Fibroblast of skin of left biceps (primary cell): ENCODE measurements at regions not wholly inside any gene's neighbourhood (a gene's known extent, or its start where the extent isn't known, plus 50 kb on each side); places are given as distances from the start of the nearest gene placed in this dataset.
"Not testable (repeated sequence)": the region's sequence is repeated elsewhere in the genome, so short reads cannot be mapped to it uniquely, and the experiment has no call there.

Experiments
- DNase-seq, 2 experiments: peaks; one replicate each; pipeline ENCODE4 v3.0.0-alpha.2; 2013; ENCODE audit warnings: low read depth in 2 of 2

DNA sequence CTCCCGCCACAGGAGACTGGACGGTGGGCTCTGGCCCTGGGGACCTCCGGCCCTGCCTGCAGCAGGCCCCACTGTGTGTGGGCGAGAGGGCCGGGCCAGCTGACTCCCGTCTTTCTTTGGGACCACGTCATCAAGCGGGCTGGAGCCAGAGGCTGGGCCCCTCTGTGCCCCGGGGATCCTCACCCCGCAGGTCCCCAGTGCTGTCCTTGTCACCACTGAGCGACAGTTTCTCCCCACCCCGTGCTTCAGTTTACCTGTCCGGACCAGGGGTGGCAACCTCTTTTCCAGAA, 181.9 kb upstream of the ZNF469 start:
- no peak for DNase-seq

DNA sequence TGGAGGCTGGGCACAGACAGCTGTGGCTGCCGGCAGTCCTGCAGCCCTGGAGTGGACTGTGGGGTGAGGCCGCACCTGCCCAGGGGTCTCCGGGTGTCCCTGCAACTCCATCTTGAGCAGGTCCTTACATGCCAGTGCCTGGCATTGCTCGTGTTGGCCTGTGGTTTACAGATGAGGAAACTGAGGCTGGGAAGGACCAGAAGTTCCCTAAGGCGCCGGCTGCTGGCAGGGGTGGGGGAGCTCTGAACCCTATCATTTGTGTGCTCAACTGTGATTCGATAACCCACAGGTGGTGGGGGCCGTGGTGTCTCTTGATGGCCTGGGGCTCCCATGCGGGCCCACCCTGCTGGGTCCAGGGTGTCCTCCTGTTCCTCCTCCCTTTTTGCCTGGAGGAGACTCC, 181.1 kb upstream of the ZNF469 start:
- DNase-seq = not testable (repeated sequence)

DNA sequence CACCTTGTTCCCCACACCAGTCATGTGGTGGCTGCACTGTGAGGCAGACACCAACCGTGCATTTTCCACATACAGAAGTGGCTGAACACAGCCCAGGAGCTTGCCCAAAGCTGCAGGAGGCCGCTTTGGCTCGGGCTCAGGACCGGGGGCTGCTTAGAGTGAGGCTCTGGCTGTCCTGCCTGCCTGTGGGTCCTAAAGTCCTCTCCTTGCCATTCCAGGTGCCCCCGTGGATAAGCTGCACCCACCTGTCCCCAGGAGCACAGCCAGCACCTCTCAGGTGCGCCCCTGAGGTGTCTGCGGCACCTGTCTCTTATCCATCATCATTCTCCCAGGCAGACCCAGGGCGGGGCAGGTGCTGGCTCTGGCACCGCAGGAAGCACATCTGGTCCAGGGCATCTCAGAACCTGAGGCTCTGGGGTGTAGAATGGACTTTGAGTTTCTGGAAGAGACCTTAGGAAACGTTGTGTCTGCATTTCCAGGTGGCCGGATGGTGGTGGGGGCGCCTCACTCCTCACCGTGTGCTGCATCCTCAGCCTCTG, 180.5 kb upstream of the ZNF469 start:
- no peak for DNase-seq

DNA sequence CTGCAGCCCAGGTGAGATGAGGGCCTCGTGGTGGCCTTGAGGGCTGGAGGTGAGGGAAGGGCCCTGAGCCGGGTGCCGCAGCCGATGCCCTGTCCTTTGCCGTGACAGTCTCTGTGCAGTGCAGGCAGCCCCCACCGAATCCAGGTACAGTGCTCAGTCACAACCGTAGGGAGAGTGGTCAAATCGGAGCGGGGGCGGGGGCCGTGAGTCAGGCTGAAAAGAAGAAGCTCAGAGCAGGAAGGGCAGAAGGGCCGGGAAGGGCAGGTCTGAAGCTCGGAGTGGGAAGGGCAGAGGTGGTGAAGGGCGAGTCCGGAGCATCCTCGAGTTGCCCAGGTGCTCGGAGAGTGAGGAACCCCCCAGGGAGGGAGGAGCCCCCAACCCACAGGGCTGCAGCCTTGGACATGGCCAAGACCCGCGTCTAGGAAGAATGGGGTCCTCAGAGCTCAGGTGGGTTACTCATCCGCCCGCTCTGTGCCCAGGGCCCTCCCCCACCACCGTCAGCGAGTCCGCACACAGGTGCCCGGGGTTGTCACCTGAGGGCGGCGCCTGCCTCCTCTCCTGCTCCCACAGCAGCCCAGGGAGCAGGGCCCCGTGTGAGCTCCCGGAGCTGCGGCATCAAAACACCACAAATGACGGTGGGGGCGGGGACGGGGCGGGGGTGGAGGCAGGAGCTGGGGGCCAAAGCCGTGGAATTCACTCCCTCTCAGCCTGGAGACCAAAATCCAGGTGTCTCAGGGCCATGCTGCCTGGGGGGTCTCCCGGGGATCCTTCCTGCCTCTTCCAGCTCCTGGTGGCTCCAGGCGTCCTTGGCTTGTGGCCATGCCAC, 179.7 kb upstream of the ZNF469 start:
- DNase-seq = not testable (repeated sequence)

DNA sequence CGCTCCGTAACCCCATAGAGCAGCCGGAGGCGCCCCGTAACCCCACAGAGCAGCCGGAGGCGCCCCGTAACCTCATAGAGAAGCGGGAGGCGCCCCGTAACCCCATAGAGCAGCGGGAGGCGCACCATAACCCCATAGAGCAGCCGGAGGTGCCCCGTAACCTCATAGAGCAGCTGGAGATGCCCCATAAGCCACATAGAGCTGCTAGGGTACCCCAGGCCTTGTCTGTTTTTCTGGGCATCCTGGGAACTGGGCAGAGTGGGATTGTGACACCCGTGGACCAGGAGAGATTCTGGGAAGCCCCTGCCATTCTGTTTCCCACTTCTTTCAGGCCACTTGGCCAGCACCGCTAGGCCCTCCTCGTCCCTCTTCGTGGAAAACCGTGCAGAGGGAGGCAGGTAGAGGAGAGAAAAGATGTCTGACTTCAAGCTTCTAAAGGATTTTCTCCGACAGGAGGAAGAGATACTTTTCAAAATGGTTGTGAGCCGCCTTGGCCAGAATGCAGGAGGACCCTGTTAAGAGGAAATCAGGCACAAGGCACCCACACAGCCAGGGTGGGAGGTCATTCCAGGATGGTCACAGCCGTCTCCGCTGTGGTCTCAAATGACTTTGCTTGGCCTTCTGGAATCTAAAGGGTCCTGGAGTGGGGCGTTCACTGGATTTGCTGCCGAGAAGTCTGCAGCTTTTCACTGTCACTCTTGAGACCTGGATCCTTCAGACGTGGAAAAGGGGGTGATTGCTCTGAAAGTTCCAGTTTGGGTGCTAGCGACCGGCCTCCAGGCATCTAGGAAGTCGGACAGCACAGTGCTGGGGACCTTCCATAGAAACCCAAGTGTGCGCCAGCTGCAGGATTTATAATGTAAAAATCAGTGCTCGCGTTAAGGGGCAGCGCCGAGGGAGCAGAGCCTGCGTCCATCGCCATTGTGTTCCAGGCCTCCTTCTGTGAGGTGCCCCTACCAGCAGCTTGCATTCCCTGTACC, 178.3 kb upstream of the ZNF469 start:
- DNase-seq = not testable (repeated sequence)

DNA sequence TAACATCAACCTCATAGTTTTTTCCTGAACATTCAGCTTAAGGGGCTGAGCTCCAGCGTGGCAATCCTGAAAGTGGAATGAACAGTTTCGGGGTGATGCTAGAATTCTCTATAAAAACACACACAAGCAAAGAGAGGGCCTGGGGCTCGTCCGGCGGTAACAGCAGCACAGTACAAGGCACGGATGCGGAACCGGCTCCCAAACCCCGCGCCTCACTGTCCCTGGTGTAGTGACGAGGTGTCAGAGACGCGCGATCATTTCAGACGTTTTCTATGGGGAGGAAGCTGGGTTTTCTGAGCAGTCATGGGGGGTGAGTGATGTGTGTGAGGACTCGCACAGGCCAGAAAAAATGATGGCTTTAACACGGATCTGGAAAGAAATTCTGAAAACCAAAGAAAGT, 177.3 kb upstream of the ZNF469 start:
- not testable (repeated sequence) for DNase-seq

DNA sequence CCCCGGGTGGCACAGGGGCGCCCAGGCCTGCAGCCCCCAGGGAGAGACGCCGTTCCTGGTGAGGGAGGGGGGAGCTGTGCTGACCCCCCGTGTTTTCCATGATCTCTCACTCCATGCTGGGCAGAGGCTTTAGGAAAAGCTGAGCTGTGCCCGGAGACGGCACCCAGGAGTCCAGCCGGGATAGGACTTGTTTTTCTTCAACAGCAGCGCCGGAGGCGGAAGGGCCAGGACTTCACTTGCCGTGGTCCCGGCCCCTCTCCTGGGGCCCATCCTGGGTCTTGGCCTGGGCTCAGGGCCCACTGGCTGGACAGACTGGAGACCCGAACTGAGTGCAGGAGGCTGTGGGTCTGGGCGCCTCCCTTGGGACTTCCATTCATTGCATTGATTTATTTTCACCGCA, 176.8 kb upstream of the ZNF469 start:
- not testable (repeated sequence) for DNase-seq

DNA sequence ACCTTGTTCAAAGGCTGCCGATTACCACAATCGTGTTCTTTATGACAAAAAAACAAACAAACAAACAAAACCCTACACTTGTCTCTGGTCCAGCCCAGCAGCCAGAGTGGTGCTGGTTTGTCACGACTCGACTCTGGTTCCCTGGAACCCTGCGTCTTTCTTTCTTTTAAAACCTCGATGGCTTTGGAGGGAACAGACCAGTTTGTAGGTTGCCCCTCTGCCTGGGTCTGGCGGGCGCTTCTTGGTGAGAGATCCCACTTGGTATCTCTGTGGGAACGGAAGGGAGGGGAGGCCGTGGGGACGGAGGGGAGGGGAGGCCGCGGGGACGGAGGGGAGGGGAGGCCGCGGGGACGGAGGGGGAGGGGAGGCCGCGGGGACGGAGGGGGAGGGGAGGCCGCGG, 176.2 kb upstream of the ZNF469 start:
- DNase-seq = not testable (repeated sequence)

DNA sequence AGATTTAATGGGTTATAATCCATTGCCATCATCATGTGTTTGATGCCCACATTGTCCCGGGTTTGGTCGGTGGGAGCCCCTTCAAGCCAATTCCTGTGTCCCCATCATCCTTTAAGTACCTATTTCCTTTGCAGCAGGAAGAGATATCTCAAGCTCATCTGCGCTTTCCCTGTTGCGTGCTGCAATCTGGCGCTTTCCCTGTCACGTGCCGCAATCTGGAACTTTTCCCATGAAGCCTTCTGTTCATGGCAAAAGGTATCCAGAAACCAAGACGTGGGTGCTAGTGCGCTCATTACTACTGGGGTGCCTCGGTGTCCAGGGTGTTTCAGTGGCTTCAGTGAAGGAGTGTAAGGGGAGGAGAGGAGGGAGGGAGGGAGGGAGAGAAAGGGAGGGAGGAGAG, 174.6 kb upstream of the ZNF469 start:
- no peak for DNase-seq

DNA sequence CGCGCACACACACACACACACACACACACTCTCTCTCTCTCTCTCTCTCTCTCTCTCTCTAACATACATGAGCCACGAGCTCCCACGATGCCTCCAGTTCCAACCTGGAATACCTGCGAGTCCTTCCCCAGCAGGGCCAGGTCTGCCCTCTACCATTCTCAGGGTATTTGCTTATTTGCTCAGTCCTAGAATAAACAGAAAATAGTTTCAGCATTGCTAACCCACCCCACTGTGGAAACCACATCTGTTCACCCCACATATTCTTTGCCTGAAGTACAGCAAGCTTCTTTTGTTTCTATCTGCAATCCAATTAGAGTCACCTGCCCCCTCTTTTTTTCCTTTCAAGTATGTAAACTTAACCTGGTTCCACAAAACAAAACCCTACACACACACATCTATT, 174.0 kb upstream of the ZNF469 start:
- DNase-seq = not testable (repeated sequence)

DNA sequence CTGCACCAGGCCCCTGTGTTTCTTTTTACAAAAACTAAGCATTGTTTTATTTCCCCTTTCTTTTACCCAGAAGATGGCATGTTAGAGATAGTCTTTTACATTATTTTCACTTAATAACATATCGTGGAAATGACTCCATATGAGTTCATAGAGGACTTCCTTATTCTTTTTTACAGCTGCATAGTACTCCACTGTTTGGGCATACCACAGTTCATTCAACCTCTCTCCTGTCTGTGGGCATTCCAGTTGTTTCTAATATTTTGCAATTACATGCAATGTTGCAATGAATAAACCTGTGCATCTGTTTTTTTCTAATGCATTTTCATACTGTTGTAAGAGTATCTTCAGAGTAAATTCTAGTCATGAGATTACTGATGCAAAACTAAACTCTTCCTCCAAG, 173.2 kb upstream of the ZNF469 start:
- DNase-seq = not testable (repeated sequence)

DNA sequence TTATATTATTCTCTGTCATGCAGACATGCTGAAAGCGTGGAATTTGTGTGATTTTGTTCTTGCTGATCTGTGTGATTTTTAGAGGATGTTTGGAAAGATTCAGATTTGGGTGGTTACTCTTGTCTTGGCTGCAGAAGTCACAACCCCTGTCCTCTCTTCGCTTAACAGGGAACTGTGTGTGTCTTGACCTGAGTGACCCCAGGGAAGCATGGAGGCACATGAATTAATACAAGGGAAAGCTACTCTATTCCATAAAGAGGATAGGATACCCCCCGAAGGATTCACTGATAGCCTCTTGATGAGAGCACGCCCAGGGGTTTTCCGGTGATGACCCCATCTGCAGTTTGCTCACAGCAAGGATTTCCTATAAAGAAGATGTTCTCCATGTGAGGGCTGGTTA, 168.8 kb upstream of the ZNF469 start:
- DNase-seq = not testable (repeated sequence)

DNA sequence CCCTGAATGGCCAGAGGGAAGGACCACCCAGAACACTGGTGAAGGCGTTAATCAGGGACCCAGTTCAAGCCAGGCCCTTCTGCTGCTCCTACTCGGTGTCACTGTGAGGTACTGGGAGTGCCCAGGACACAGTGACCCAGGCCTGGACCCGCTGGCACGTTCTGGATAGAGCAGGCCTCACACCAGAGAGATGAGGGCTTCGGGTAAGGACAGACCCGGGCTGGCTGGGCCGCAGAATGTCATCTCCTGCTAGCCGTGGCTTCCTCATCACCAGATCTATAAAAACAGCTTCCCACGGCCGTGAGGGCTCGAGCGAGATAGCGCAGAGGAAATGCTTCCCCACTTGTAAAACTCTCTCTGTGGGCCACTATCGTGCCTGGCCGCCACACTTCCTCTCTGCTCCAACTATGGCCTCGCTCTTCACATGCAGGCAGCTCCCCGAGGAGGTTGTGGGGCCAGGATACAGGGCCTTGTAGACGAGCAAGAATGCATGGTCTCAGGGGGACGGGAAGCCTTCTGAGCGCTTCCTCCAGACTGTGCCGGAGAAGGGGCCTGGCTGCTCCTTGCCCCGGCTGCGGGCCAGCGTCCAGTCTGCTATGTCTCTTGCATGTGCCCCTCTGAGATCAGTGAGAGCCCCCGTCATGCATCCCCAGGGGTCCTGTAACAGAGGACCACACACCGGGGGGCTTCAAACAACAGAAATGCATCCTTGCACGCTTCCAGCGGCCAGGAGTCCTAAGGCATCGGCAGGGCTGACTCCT, 161.6 kb upstream of the ZNF469 start:
- DNase-seq = not testable (repeated sequence)

DNA sequence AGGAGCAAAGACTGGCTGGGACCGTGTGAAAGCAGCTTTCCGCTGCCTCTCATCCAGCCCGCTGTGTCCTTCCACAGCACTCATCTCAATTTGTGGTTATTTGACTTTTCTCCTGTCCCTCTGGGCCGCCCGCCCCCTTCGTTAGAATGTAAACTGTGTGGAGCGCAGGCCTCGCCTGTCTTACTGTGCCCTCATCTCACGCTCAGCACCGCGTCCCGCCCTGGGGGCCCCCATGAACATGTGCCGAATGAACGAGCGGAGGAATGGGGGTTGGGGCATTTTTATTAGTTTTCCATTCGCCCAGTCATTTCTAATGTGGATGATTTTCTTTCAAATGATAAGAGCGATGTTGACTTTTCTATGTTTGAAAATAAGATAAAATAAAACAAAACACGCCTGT, 159.1 kb upstream of the ZNF469 start:
- DNase-seq = not testable (repeated sequence)

DNA sequence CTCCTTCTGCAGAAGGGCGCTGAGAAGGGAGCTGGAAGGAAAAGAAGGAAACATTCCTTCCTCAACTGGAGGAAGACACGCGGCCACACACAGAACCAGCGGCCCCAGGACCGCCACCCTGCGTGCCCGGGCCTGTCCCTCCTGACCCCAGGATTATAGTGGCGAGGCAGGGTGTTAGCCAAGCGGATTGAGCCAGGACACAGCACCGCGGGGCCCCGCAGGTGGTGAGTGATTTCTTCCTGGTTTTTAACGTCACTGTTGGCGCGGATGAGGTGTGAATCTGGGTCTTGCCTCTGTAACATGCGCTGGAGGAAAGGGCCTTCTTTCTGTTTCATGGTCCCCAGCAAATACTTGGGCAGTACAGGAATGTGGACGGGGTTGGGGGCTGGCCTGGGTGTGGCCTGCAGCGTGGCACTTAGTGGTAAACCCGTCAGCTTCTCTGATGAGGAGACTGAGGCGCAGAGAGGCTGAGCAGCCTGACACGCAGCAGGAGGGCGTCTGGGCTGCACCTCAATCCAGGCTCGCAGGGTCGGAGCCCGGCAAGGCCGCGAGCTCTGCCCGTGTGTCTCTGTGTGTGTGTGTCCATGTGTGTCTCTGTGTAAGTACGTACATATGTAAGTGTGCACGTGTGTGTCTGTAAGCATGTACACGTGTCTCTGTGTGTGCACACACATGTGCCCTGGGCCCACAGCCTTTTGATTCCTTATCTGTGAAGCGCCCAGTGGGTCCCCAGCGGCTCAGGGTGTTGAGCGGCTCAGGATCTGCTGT, 158.4 kb upstream of the ZNF469 start:
- DNase-seq = not testable (repeated sequence)

DNA sequence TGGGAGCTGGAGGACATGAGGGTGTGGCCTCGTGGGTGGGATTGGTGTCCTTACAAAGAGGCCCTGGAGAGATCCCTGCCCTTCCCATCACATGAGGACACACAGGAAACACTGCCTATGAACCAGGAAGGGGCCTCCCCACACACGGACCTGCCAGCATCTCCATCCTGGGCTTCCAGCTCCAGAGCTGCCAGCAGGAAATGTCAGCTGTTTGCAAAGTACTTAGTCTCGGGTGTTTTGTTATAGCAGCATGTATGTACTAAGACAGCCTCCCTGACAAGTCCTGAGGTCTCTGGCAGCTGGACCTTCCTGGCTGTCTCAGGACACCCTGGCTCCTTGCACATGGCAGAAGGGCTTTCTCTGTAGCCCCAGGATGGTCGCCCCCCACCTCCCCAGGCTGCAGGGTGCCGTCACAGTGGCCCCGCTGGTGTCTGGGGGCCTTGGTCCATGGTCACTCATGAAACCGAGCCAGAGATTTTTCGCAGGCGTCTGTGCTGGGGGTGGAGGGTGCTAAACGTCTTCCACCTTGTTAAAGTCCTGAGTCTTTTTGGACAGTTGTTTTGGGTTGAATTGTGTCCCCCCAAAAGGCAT, 157.0 kb upstream of the ZNF469 start:
- DNase-seq = not testable (repeated sequence)

DNA sequence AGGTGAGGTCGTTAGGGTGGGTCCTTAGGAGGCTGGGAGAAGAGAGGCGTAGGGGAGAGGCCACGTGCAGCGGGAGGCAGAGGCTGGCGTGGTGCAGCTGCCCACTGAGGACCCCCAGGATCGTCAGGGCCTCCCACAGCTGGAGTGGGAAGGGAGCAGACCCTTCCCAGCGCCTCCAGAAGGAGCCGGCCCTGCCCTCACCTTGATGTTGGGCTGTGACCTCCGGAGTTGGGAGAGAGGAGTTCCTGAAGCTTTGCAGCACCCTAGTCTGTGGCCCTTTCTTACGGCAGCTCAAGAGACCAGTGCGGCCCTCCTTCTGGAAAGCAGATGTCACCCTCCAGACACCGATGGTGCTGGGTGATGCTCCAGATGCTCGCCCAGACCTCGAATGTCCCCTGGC, 156.5 kb upstream of the ZNF469 start:
- DNase-seq = not testable (repeated sequence)

DNA sequence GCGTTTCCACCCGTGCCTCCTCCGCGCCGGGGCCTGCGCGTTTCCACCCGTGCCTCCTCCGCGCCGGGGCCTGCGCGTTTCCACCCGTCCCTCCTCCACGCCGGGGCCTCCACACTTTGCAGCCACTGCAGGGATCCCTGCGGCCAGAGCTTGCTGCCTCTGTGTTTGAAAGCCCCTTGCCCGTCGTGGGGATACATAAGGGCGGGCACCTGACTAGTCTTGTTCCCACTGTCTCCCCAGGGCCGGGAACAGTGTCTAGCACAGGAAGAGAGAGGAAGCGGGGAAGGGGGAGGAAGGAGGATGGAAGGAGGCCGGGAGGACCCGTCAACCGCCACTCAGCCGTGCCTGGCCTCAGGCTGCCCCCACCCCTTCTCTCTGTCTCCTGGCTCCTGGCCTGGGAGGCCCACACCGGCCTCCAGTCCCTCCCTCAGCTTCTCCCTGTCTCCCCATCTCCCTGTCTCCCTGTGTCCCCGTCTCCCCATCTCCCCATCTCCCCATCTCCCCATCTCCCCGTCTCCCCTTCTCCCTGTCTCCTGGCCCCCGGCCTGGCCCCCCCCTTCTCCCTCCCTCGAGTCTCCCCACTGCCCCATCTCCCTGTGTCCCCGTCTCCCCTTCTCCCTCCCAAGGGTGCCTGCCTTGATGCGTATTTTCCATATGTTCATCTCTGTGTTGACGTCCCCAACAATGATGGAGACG, 155.6 kb upstream of the ZNF469 start:
- not testable (repeated sequence) for DNase-seq

DNA sequence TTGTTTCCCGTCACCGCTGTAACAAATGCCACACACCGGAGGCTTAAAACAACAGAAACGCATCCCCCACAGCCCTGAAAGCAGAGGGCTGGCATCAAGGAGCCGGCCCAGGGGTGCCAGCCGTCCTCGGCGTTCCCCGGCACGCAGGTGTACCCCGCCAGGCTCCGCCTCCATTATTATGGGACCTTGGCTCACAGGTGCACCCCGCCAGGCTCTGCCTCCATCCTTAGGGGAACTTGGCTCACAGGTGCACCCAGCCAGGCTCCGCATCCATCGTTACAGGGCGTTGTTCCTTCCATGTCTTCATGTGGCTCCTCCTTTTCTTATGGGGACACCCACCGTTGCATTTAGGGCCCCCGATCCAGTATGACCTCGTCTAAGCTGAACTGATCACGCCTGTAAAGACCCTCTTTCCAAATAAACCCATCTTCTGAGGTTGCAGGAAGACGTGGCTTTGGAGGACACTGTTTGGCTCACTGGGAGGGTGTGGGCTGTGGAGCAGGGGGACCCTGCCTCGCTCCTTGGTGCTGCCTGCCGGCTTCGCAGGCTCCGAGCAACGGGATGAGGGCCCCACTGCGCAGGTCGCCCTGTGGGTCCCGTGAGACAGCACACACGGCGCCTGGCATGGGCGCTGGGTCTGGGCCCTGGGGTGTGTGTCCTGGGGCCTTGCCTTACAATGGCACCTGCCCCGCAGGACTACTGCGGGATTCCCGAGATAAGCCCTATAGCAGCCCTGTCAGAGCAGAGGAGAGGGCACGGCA, 154.9 kb upstream of the ZNF469 start:
- DNase-seq = not testable (repeated sequence)
